Skin epidermis (tissue), 12 donors: ENCODE measurements at regions not wholly inside any gene's neighbourhood (a gene's known extent, or its start where the extent isn't known, plus 50 kb on each side); places are given as distances from the start of the nearest gene placed in this dataset.

Source experiments
- H3K27ac ChIP-seq, 21 experiments: fragments of 200-600 bp; sonication (generic) in 11 of 21; one replicate each; pipeline ENCODE4 v1.5.0; 2020; ENCODE audit warnings: mild to moderate bottlenecking in 3 of 21, inconsistent platforms in 2 of 21, moderate library complexity in 2 of 21
- H3K4me3 ChIP-seq, 7 experiments: fragments of 200-600 bp; sonication (generic) in 2 of 7; one replicate each; pipeline ENCODE4 v1.5.0; 2020; ENCODE audit warnings: inconsistent platforms in 2 of 7, mild to moderate bottlenecking in 2 of 7, moderate library complexity in 1 of 7

DNA sequence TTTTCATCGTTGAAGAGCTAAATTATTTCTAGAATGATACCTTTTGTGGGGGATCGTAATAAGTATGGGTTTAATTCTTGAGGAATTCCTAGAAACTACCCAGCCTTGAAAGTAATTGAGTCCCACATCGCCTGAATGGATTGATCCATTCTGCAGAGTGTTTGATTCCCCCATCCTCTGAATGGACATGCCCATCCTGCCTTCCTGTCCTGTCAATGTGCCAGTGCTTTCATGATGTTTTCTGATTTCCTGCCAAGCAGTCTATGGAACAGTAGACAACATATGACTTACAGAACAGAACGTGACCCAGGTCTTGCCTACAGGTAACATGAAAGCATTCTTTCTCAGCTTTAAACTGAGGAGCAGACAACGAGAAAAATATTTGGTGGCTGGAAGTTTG is 319.2 kb downstream of the DRD1 start:
- Histone ChIP-seq H3K4me3 (no peak overlapping the region), H3K27ac (no peak overlapping the region)

GRCh38 chr5:175124251-175124813 is 319.6 kb downstream of the DRD1 start:
- no peak overlapping the region for H3K27ac ChIP-seq
- H3K4me3 ChIP-seq: no peak overlapping the region

- no peak overlapping the region for H3K27ac ChIP-seq
- no peak overlapping the region for H3K4me3 ChIP-seq
These were observed 320.4 kb downstream of the DRD1 start for GRCh38 chr5:175123542-175123941.

DNA sequence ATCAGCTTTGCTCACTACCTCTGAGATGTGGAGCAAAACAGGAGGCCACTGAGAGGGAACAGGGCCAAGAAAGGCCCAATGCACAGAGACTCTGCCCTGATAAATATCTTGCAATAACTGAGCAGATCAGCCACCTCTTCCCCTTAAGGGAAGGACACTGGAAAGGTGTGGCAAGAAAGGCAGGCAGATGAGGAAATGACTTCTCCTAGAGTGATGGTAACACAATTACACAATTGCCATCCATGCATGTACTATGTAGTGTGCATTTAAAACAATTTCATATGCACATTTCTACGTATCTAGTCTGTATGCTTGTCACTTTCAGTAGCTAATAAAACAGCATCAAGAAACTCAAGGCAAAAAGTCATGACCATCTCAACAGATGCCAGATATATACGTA is 322.5 kb downstream of the DRD1 start:
- Histone ChIP-seq H3K27ac (no peak overlapping the region), H3K4me3 (no peak overlapping the region)

DNA sequence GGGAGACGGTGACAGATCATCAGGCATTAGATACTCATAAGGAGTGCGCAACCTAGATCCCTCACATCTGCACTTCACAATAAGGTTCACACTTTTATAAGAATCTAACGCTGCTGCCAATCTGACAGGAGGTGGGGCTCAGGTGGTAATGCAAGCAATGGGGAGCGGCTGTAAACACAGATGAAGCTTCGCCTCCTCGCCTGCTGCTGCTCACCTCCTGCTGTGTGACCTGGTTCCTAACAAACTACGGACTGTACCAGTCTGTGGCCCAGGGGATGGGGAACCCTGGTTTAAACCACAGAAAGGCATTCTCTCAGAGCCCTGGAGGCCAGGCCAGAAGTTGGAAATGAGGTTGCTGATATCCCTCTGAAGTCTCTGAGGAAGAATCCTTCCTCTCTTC is 323.6 kb downstream of the DRD1 start:
- H3K4me3 ChIP-seq: no peak overlapping the region

GRCh38 chr5:175118700-175119309 is 325.2 kb downstream of the DRD1 start:
- no peak overlapping the region for H3K4me3 ChIP-seq
- H3K27ac ChIP-seq: no peak overlapping the region

More for the DNA sequence above, 323.6 kb downstream of the DRD1 start:
- H3K27ac ChIP-seq: no peak overlapping the region

DNA sequence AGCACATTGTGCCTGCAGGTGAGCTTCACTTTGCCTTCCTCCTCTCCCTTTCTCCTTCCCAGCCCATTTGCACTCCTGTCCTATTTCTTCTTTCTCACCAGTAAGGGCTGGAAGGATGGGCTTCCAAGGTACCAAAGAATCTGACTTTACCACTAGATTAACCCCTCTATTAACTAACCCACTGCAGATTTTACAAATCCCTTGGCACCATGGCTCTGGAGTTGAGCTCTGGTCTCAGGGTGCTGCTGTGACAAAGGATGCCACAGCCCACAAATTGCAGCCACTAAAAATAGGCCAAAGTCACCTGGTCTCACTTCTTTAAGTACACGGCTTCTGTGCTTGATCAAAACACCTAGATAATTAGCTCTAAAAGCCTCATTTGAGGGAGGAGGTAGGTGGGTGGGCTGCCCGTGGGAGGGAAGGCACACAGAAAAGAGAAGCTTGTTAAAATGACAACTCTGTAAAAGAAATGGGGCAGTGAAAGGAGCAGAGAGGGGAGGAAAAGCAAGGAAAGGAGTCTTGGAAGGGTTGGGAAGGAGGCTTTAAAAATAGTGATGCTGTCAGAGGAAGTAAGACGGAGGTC is 327.4 kb downstream of the DRD1 start:
- no peak overlapping the region for H3K27ac ChIP-seq
- H3K4me3 ChIP-seq: no peak overlapping the region

GRCh38 chr5:175115831-175116230 is 328.2 kb downstream of the DRD1 start:
- H3K27ac ChIP-seq: no peak overlapping the region
- H3K4me3 ChIP-seq: no peak overlapping the region

DNA sequence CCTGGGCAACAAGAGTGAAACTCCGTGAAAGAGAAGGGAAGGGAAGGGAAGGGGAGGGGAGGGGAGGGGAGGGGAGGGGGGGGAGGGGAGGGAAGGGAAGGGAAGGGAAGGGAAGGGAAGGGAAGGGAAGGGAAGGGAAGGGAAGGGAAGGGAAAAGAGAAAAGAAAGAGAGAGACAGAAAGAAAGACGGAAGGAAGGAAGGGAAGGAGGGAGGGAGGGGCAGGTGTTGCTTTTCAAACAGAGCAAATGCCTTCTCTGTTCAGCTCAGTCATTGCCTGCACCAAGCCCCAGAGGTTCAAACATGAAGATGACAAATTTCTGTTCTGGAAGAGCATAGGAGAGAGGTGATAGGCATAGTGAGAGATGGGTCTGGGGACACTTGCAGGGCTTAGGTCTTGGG is 330.0 kb downstream of the DRD1 start:
- Histone ChIP-seq H3K4me3 (no peak overlapping the region), H3K27ac (no peak overlapping the region)

GRCh38 chr5:175109058-175109755 is 334.8 kb downstream of the DRD1 start:
- Histone ChIP-seq H3K27ac (no peak overlapping the region), H3K4me3 (no peak overlapping the region)

DNA sequence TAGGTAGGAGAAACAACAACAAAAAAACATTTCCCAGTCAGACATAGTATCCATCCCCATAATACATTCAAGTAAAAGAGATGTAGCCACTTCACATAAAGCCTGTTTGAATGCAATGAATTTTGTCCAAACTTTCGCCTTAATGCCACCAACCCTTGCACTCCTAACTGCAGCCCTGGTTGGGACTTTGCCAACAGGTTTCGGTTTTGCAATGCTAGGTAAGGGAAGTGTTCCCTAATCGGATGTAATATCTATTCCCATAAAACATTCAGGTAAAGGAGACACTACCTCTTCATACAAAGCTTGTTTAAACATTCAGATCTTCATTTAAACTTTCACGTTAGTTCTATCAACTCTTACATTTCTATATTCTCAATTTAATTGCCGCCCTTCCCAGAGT is 336.1 kb downstream of the DRD1 start:
- no peak overlapping the region for H3K27ac ChIP-seq
- no peak overlapping the region for H3K4me3 ChIP-seq

DNA sequence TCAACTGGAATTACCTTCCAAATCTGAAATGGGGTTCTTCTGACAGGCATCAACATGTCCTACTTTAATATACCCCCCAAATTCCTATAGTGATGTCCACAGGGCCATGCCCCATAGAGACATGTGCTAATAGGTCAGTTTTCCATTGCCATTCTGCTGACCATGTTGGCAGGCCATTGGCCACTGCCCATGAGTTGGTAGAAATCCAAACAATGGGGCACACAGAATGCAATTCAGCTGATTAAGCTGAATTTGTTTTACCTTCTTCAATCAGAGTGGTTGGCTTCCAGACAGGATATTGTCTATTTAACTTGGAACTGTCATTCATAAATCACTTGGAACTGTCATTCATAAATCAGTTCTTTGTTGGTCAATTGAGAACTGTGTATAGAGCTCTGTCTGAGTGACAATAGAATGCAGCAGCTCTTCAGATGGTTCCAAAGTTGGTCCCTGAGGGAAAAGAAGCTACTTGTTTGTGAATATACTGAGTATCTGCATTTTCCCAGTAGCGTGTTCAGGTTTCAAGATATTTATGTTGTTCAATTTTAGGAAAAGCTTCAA is 336.9 kb downstream of the DRD1 start:
- no peak overlapping the region for H3K27ac ChIP-seq
- no peak overlapping the region for H3K4me3 ChIP-seq

DNA sequence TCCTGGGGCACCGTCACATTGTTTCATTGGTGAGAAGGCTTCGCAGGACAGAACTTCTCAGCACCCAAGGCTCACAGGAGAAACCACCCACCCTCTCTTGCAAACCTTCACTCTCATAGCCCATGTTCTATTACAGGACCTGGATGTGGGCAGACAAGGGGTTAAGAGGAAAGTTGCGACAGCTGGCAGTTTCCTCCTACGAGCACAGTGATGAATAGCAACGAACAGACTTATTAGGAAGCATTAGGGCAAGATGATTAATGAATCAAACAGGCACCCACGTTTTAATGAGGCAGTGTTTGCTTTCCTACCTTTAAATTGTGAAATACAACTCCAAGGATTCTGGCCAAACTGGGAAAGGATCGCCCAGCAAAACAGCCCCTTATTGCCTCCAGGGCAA is 339.3 kb downstream of the DRD1 start:
- Histone ChIP-seq H3K27ac (no peak overlapping the region), H3K4me3 (no peak overlapping the region)

DNA sequence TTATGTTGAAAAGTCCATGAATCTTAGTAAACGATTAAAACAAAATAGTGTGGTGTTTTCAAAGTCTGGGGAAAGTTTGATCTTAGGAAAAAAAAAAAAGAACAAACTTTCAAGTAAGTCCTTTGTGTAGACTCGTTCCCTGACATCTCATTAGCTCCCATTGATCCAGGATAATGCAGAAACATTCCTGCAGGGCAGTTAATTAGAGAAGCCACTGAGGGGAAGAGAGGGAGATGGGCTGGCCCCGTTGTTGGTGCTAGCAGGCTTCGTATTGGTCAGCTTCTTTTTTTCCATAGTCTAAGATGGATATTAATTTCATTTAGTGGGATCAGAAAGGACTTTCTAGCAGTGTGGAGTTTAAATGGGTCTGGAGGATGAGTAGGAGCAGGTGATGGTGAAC is 340.2 kb downstream of the DRD1 start:
- H3K4me3 ChIP-seq: no peak overlapping the region
- no peak overlapping the region for H3K27ac ChIP-seq

- Histone ChIP-seq H3K27ac (no peak overlapping the region), H3K4me3 (no peak overlapping the region)
These were observed 341.3 kb downstream of the DRD1 start for GRCh38 chr5:175102717-175103116.

DNA sequence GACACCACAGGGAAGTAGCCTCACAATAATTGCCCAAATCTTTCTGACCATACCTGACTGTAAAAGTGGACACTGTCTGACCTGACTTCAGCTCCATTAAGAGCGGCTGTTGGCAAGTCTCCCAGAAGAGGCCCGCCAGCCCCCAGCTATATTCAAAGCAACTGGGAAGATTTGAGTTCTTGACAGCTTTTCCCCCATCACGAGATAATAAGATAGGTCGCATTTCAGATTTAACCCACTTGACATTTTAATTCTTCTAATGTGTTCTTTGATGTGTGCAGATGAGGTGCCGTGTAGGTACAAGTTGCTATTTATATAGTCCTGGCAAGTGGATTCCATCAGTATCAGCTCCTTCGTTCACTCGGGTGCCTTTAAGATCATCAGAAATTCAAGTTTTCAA is 345.7 kb downstream of the DRD1 start:
- H3K27ac ChIP-seq: no peak overlapping the region
- no peak overlapping the region for H3K4me3 ChIP-seq

- Histone ChIP-seq H3K4me3 (no peak overlapping the region), H3K27ac (no peak overlapping the region)
These were observed 347.4 kb downstream of the DRD1 start for GRCh38 chr5:175096469-175097165.

- H3K27ac ChIP-seq: no peak overlapping the region
- no peak overlapping the region for H3K4me3 ChIP-seq
These were observed 349.5 kb downstream of the DRD1 start for GRCh38 chr5:175094461-175094860.

DNA sequence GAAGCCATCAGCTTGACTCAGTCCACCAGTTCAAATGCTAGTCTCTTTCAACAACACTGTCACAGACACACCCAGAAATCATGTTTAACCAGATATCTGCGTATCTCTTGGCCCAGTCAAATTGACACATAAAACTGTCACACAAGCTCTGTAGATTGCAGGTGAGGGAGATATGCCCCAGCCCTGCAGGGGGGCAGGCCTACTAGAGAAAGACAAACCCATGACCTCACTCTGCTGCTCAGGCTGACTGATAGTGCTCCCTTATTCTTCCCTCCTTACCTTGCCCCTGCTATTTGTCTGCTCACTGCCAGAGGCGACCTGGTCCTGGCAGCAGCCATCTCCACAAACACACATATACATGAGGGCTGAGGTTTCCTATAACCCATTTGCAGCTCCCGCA is 351.3 kb downstream of the DRD1 start:
- H3K4me3 ChIP-seq: no peak overlapping the region

DNA sequence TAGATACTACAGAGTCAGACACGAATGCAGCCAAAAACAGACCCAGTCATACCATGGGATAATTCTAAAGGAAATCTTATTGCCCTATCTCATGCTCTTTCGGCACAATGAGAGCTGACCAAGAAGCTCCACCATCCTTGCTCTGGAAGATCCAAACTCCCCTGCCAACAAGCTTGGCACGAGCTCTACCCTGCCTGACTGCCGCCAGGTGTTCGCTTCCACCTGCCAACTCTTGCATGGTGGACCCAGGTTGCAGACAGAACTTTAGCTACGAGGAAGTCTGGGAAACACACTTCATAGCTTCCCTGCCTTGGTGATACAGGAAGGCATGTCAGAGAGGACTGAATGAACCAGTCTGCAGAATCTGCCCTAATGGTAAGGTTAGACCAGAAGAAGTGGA is 355.0 kb downstream of the DRD1 start:
- Histone ChIP-seq H3K27ac (no peak overlapping the region), H3K4me3 (no peak overlapping the region)

More for the DNA sequence above, 351.3 kb downstream of the DRD1 start:
- no peak overlapping the region for H3K27ac ChIP-seq
